DOHH2 (cell line): ENCODE measurements at regions not wholly inside any gene's neighbourhood (a gene's known extent, or its start where the extent isn't known, plus 50 kb on each side); places are given as distances from the start of the nearest gene placed in this dataset.

Source experiments
- EZH2phosphoT487 ChIP-seq: fragments of 200-600 bp; sonication (generic); IDR thresholded peaks from 2 replicates; pipeline ENCODE4 v1.6.1; 2017; ENCODE audit warnings: borderline replicate concordance, mild to moderate bottlenecking, antibody characterized with exemption, low read length, moderate library complexity, mixed read lengths
- TF ChIP-seq, protein P1 (sequence below): fragments of 200-600 bp; sonication (generic); IDR thresholded peaks from one replicate; pipeline ENCODE4 v1.5.1; 2014; ENCODE audit warnings: antibody characterized with exemption, mild to moderate bottlenecking, low read depth, low read length; ENCODE audit not compliant: poor library complexity, severe bottlenecking

DNA sequence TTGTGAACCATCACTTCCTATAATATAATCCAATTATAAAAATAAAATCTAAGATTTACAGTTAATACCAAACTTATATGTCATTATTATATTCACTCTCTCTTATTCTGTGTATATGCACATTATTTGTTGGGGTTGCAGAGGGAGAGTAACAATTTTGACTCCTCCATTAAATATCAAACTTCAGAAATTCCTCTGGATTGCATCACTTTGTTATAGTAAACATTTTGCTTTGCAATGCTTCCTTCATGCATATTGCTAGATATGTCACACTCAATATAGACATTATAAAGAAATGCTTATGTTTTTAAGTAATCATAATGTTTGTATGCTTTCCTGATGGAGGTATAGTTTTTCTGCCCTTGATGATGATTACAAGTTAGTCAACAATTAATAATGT lies 999.0 kb upstream of the ADGRL2 start:
- TF ChIP-seq, protein P1, sequence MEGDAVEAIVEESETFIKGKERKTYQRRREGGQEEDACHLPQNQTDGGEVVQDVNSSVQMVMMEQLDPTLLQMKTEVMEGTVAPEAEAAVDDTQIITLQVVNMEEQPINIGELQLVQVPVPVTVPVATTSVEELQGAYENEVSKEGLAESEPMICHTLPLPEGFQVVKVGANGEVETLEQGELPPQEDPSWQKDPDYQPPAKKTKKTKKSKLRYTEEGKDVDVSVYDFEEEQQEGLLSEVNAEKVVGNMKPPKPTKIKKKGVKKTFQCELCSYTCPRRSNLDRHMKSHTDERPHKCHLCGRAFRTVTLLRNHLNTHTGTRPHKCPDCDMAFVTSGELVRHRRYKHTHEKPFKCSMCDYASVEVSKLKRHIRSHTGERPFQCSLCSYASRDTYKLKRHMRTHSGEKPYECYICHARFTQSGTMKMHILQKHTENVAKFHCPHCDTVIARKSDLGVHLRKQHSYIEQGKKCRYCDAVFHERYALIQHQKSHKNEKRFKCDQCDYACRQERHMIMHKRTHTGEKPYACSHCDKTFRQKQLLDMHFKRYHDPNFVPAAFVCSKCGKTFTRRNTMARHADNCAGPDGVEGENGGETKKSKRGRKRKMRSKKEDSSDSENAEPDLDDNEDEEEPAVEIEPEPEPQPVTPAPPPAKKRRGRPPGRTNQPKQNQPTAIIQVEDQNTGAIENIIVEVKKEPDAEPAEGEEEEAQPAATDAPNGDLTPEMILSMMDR, result no peak
- TF ChIP-seq EZH2phosphoT487, result no peak
